Aorta (tissue), 5 donors: ENCODE measurements at regions not wholly inside any gene's neighbourhood (a gene's known extent, or its start where the extent isn't known, plus 50 kb on each side); places are given as distances from the start of the nearest gene placed in this dataset.

Experiments used
- ATAC-seq: fragments of 200-7000 bp; cut with Tn5 transposase; one replicate; pipeline ENCODE4 v1.9.1; 2022; ENCODE audit warnings: moderate library complexity; ENCODE audit not compliant: low FRiP score
- DNase-seq, 2 donors: peaks; one replicate each; pipeline ENCODE4 v3.0.0-alpha.2; 2020
- H3K27ac ChIP-seq, 2 donors: one replicate each; pipeline ENCODE4 v1.5.1; 2013; ENCODE audit warnings: low read length in 2 of 2, mild to moderate bottlenecking in 2 of 2, moderate library complexity in 2 of 2, control low read depth in 1 of 2, inconsistent platforms in 1 of 2, low read depth in 1 of 2
- H3K27me3 ChIP-seq, 2 donors: one replicate each; pipeline ENCODE4 v1.6.1; 2013; ENCODE audit warnings: control low read depth in 1 of 2, low read length in 1 of 2, mild to moderate bottlenecking in 1 of 2, moderate library complexity in 1 of 2; ENCODE audit not compliant: insufficient read depth in 2 of 2, control insufficient read depth in 1 of 2
- H3K36me3 ChIP-seq, 2 donors: one replicate each; pipeline ENCODE4 v1.6.1; 2013; ENCODE audit warnings: control low read depth in 1 of 2, low read length in 1 of 2, mild to moderate bottlenecking in 1 of 2; ENCODE audit not compliant: insufficient read depth in 2 of 2, control insufficient read depth in 1 of 2
- H3K4me1 ChIP-seq, 2 donors: one replicate each; pipeline ENCODE4 v1.6.1; 2013; ENCODE audit warnings: low read length in 2 of 2, control low read depth in 1 of 2, mild to moderate bottlenecking in 1 of 2, moderate library complexity in 1 of 2; ENCODE audit not compliant: insufficient read depth in 2 of 2, control insufficient read depth in 1 of 2
- H3K4me3 ChIP-seq, 2 donors: one replicate each; pipeline ENCODE4 v1.5.1; 2013; ENCODE audit warnings: low read length in 2 of 2, control low read depth in 1 of 2, mild to moderate bottlenecking in 1 of 2
- H3K9me3 ChIP-seq: one replicate; pipeline ENCODE4 v1.6.1; 2013; ENCODE audit warnings: mild to moderate bottlenecking, low read length; ENCODE audit not compliant: control insufficient read depth
- WGBS, 2 donors: extraction: QIAGEN DNeasy Blood & Tissue Kit; methylation state at CpG; one replicate each; pipeline ENCODE4 v1.1.7; 2013; 5-methylcytosine and 5-hydroxymethylcytosine counted together
- intact Hi-C, 2 donors: fragments of 100-400 bp; cut with DNase I; formaldehyde crosslinking; loops; one replicate each; pipeline versions ENCODE4 v1.14.2 to v1.15.0; 2022
- donor health status: healthy with polysubstance abuse.
- donor health status: Bipolar disorder and iron deficiency.
- donor health status: DM: no; HTN: no; CAD: no.
- donor health status: DM: no; HTN: no; CAD: no.
- donor health status: DM: yes; HTN: yes; CAD: no.

GRCh38 chr11:114836161-114836560 is 157.8 kb downstream of the NXPE2 start:
- intact Hi-C loops = no loop called here
- Histone ChIP-seq H3K36me3 (no peaks in the 10 kb centered on the region), H3K27me3 (no peaks in the 10 kb centered on the region), H3K4me3 (no peak overlapping the region), H3K27ac (no peak overlapping the region), H3K4me1 (peaks cover 0 to 2% of the 10 kb centered on the region in 2 donors), H3K9me3 (peaks cover 3% of the 10 kb centered on the region)
- no peak for ATAC-seq
- no peak for DNase-seq
- 54 to 68% methylated on average over 3 of the region's 3 CpGs for WGBS, 2 donors

- 72 to 75% methylated on average over 1 of the region's 1 CpG for WGBS, 2 donors
- H3K27me3 ChIP-seq = no peaks in the 10 kb centered on the region
- no peaks in the 10 kb centered on the region for H3K4me1 ChIP-seq
- ATAC-seq (no peak), DNase-seq (no peak)
- no peaks in the 10 kb centered on the region for H3K36me3 ChIP-seq
- H3K27ac ChIP-seq = no peak overlapping the region
- H3K9me3 ChIP-seq = no peaks in the 10 kb centered on the region
- intact Hi-C loops = no loop called here
- no peak overlapping the region for H3K4me3 ChIP-seq
These were observed 166.6 kb downstream of the NXPE2 start for GRCh38 chr11:114844896-114845295.

GRCh38 chr11:114845766-114846415 is 167.6 kb downstream of the NXPE2 start:
- DNase-seq = no peak
- no peaks in the 10 kb centered on the region for H3K4me1 ChIP-seq
- H3K36me3 ChIP-seq = no peaks in the 10 kb centered on the region
- no peaks in the 10 kb centered on the region for H3K27me3 ChIP-seq
- H3K27ac ChIP-seq = no peak overlapping the region
- WGBS, 2 donors = 51 to 55% methylated on average over 4 of the region's 4 CpGs
- H3K4me3 ChIP-seq = no peak overlapping the region
- no peak for ATAC-seq
- intact Hi-C loops = no loop called here
- H3K9me3 ChIP-seq = no peaks in the 10 kb centered on the region

GRCh38 chr11:114846416-114846791 is 168.1 kb downstream of the NXPE2 start:
- Histone ChIP-seq H3K27ac (no peak overlapping the region), H3K4me3 (no peak overlapping the region), H3K4me1 (no peaks in the 10 kb centered on the region), H3K9me3 (no peaks in the 10 kb centered on the region), H3K27me3 (no peaks in the 10 kb centered on the region), H3K36me3 (no peaks in the 10 kb centered on the region)
- DNase-seq = no peak
- WGBS, 2 donors = 34 to 52% methylated on average over 3 of the region's 3 CpGs
- intact Hi-C loops = no loop called here
- ATAC-seq = no peak

- H3K4me3 ChIP-seq = no peak overlapping the region
- intact Hi-C loops = no loop called here
- no peaks in the 10 kb centered on the region for H3K36me3 ChIP-seq
- H3K27me3 ChIP-seq = no peaks in the 10 kb centered on the region
- H3K4me1 ChIP-seq = no peaks in the 10 kb centered on the region
- H3K27ac ChIP-seq = no peak overlapping the region
- WGBS, 2 donors = 43 to 53% methylated on average over 7 of the region's 7 CpGs
- ATAC-seq (no peak), DNase-seq (no peak)
- no peaks in the 10 kb centered on the region for H3K9me3 ChIP-seq
These were observed 169.1 kb downstream of the NXPE2 start for GRCh38 chr11:114847306-114847975.

GRCh38 chr11:114848027-114848426 is 169.7 kb downstream of the NXPE2 start:
- H3K4me3 ChIP-seq = no peak overlapping the region
- ATAC-seq = no peak
- H3K9me3 ChIP-seq = no peaks in the 10 kb centered on the region
- no peak overlapping the region for H3K27ac ChIP-seq
- intact Hi-C loops = no loop called here
- H3K4me1 ChIP-seq = no peaks in the 10 kb centered on the region
- no peaks in the 10 kb centered on the region for H3K36me3 ChIP-seq
- H3K27me3 ChIP-seq = no peaks in the 10 kb centered on the region
- 38 to 45% methylated on average over 6 of the region's 6 CpGs for WGBS, 2 donors
- no peak for DNase-seq

GRCh38 chr11:114857281-114857680 is 179.0 kb downstream of the NXPE2 start:
- intact Hi-C loops = no loop called here
- no peaks in the 10 kb centered on the region for H3K4me1 ChIP-seq
- DNase-seq (no peak), ATAC-seq (no peak)
- H3K9me3 ChIP-seq = peaks cover 4% of the 10 kb centered on the region
- no peaks in the 10 kb centered on the region for H3K36me3 ChIP-seq
- WGBS, 2 donors = 9 to 22% methylated on average over 4 of the region's 4 CpGs
- H3K4me3 ChIP-seq = no peak overlapping the region
- H3K27me3 ChIP-seq = no peaks in the 10 kb centered on the region
- H3K27ac ChIP-seq = no peak overlapping the region

GRCh38 chr11:114864896-114865295 is 186.6 kb downstream of the NXPE2 start:
- ATAC-seq (no peak), DNase-seq (no peak)
- Histone ChIP-seq H3K27ac (no peak overlapping the region), H3K9me3 (no peaks in the 10 kb centered on the region), H3K27me3 (no peaks in the 10 kb centered on the region), H3K4me1 (no peaks in the 10 kb centered on the region), H3K36me3 (no peaks in the 10 kb centered on the region), H3K4me3 (no peak overlapping the region)
- 33 to 45% methylated on average over 2 of the region's 2 CpGs for WGBS, 2 donors
- intact Hi-C loops = no loop called here

GRCh38 chr11:114876234-114876633 is 197.9 kb downstream of the NXPE2 start:
- Histone ChIP-seq H3K27ac (no peak overlapping the region), H3K4me3 (no peak overlapping the region), H3K9me3 (no peaks in the 10 kb centered on the region), H3K4me1 (no peaks in the 10 kb centered on the region), H3K36me3 (no peaks in the 10 kb centered on the region), H3K27me3 (no peaks in the 10 kb centered on the region)
- no peak for ATAC-seq
- intact Hi-C loops = no loop called here
- no peak for DNase-seq
- 40 to 44% methylated on average over 6 of the region's 6 CpGs for WGBS, 2 donors
